ENCODE measurements at regions not wholly inside any gene's neighbourhood (a gene's known extent, or its start where the extent isn't known, plus 50 kb on each side); places are given as distances from the start of the nearest gene placed in this dataset.

GRCh38 chr4:71198958-71199357 lies 139.9 kb upstream of the SLC4A4 start:
- ATAC-seq: no peak
- no peak for TF ChIP-seq ZNF70 (CRISPR knock-in tag; IDR thresholded peaks at IDR 0.05)
- TF ChIP-seq ESRRG (CRISPR knock-in tag; IDR thresholded peaks at IDR 0.05): no peak
- TF ChIP-seq CSDC2 (CRISPR knock-in tag; IDR thresholded peaks at IDR 0.05): no peak
- TF ChIP-seq PPARA (CRISPR knock-in tag; IDR thresholded peaks at IDR 0.05; ENCODE audit: borderline replicate concordance): no peak
- TF ChIP-seq BACH2 (CRISPR knock-in tag; IDR thresholded peaks at IDR 0.05; ENCODE audit: borderline replicate concordance): no peak
- no peak for TF ChIP-seq ISL1 (CRISPR knock-in tag; IDR thresholded peaks at IDR 0.05)
- TF ChIP-seq TCF4 (CRISPR knock-in tag; IDR thresholded peaks at IDR 0.05; ENCODE audit: borderline replicate concordance): no peak
- TF ChIP-seq CREB5 (CRISPR knock-in tag; IDR thresholded peaks at IDR 0.05; ENCODE audit: low read depth): no peak
- no peak for TF ChIP-seq ZNF8 (CRISPR knock-in tag; IDR thresholded peaks at IDR 0.05)
- no peak for TF ChIP-seq PATZ1 (CRISPR knock-in tag; IDR thresholded peaks at IDR 0.05; ENCODE audit: borderline replicate concordance)

- TF ChIP-seq ZFP30 (CRISPR knock-in tag; IDR thresholded peaks at IDR 0.05) (no peak), CSRNP3 (CRISPR knock-in tag; IDR thresholded peaks at IDR 0.05) (no peak), ZC3H10 (CRISPR knock-in tag; IDR thresholded peaks at IDR 0.05) (no peak), ISL1 (CRISPR knock-in tag; IDR thresholded peaks at IDR 0.05) (no peak), SNAI2 (CRISPR knock-in tag; IDR thresholded peaks at IDR 0.05) (no peak), ZFP3 (CRISPR knock-in tag; IDR thresholded peaks at IDR 0.05) (no peak), BACH2 (CRISPR knock-in tag; IDR thresholded peaks at IDR 0.05; ENCODE audit: borderline replicate concordance) (no peak)
- ATAC-seq: no peak
Measured at GRCh38 chr4:71201057-71201456, 137.8 kb upstream of the SLC4A4 start.

DNA sequence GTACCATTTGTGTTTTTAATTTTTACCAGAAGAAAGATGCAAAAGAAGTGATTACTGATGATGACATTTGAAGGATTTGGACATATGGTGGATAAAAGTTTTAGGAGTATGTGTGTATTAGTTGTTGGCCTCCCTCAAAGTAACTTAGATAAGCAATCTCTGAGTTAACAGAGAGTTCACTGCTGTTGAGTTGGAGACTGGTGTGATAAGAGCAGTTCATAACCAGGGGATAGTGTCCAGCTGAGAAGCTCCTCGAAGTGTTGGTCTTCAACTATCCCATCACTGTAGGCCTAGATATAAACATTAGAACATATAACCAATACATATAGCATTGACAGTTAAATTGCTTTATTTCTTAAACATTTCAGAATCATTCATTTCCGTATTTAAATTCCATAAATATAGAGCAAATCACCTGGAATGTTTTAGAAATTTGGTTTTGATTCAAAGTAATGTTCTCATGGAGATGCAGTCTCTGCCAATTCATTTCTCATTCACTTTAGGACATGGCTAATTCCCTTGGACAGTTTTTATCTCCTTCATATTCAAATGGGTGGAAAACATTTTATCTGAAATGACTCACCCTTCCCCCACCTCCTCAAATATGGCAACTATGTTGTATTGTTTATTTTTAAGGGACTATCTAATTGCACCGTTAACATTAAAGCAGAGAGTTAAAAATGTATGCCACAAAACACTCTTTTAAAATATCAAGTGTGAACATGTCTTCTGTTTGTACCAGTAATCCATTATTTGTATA lies 136.8 kb upstream of the SLC4A4 start:
- no peak for ATAC-seq
- TF ChIP-seq ISL1 (CRISPR knock-in tag; IDR thresholded peaks at IDR 0.05) (no peak), ZFP3 (CRISPR knock-in tag; IDR thresholded peaks at IDR 0.05) (no peak)

DNA sequence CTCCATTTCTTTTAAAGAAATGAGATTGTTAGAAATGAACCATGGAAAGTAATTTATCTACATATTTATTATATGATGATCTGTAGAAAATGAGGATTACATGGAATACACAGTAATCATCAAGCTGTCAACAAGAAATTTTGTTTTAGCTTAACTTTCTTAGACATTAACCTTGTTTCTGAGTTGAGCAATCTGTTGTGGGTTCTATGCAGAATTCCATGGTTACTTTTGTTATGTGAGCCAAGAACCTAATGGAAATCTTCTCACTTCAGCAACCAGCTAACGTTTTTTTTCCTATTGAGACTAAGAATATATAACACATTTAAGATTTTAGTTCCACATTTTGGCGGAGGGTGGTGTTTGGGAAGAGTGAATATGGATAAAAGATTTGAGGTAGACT lies 136.1 kb upstream of the SLC4A4 start:
- ATAC-seq: no peak
- TF ChIP-seq OSR1 (CRISPR knock-in tag; IDR thresholded peaks at IDR 0.05) (no peak), TOX (CRISPR knock-in tag; IDR thresholded peaks at IDR 0.05; ENCODE audit: borderline replicate concordance) (no peak), SNAI2 (CRISPR knock-in tag; IDR thresholded peaks at IDR 0.05) (no peak)

DNA sequence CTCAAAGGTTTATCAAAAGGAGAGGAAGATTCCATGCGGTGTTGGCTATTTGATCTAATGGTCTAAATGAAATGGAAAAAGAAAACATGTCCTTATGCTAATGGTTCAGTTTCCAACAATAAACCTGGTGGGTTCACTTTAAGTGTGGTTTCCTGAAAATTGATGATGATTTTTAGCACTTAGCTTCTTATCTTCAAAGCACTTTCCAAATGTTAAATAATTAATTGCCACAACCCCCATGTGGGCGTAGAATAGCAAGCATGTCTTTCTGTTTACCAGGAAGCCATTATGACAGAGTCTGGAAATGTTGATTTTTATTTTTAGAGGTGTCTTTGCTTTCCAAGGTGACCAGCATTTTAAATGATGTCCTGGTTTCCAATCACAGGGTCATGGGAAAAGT lies 134.8 kb upstream of the SLC4A4 start:
- TF ChIP-seq PATZ1 (CRISPR knock-in tag; IDR thresholded peaks at IDR 0.05; ENCODE audit: borderline replicate concordance) (no peak), ZNF565 (CRISPR knock-in tag; conservative IDR thresholded peaks at IDR 0.05; ENCODE audit: low read depth) (no peak)
- TF ChIP-seq, protein P1, sequence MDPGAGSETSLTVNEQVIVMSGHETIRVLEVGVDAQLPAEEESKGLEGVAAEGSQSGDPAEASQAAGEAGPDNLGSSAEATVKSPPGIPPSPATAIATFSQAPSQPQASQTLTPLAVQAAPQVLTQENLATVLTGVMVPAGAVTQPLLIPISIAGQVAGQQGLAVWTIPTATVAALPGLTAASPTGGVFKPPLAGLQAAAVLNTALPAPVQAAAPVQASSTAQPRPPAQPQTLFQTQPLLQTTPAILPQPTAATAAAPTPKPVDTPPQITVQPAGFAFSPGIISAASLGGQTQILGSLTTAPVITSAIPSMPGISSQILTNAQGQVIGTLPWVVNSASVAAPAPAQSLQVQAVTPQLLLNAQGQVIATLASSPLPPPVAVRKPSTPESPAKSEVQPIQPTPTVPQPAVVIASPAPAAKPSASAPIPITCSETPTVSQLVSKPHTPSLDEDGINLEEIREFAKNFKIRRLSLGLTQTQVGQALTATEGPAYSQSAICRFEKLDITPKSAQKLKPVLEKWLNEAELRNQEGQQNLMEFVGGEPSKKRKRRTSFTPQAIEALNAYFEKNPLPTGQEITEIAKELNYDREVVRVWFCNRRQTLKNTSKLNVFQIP (CRISPR knock-in tag; IDR thresholded peaks at IDR 0.05; ENCODE audit: borderline replicate concordance, low read depth): no peak
- TF ChIP-seq, protein P2, sequence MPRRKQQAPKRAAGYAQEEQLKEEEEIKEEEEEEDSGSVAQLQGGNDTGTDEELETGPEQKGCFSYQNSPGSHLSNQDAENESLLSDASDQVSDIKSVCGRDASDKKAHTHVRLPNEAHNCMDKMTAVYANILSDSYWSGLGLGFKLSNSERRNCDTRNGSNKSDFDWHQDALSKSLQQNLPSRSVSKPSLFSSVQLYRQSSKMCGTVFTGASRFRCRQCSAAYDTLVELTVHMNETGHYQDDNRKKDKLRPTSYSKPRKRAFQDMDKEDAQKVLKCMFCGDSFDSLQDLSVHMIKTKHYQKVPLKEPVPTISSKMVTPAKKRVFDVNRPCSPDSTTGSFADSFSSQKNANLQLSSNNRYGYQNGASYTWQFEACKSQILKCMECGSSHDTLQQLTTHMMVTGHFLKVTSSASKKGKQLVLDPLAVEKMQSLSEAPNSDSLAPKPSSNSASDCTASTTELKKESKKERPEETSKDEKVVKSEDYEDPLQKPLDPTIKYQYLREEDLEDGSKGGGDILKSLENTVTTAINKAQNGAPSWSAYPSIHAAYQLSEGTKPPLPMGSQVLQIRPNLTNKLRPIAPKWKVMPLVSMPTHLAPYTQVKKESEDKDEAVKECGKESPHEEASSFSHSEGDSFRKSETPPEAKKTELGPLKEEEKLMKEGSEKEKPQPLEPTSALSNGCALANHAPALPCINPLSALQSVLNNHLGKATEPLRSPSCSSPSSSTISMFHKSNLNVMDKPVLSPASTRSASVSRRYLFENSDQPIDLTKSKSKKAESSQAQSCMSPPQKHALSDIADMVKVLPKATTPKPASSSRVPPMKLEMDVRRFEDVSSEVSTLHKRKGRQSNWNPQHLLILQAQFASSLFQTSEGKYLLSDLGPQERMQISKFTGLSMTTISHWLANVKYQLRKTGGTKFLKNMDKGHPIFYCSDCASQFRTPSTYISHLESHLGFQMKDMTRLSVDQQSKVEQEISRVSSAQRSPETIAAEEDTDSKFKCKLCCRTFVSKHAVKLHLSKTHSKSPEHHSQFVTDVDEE (CRISPR knock-in tag; IDR thresholded peaks at IDR 0.05): no peak
- no peak for ATAC-seq

Measured in SK-N-SH treated with all-trans-retinoic acid at 6 μM for 48 hours (cell line).